ENCODE measurements at regions not wholly inside any gene's neighbourhood (a gene's known extent, or its start where the extent isn't known, plus 50 kb on each side); places are given as distances from the start of the nearest gene placed in this dataset.
A peak's percentile ranks its signal among the peaks of the same experiment; 100 is the strongest.

- TF ChIP-seq CTCF (IDR thresholded peaks at IDR 0.05; ENCODE audit: low read depth, low read length, missing control alignments) = no peak
- H3K4me3 ChIP-seq (replicated peaks; ENCODE audit: low read depth, low read length) = no peak overlapping the region
- no peak for DNase-seq (ENCODE audit: extremely low read depth, low read depth)
These were observed 371.7 kb upstream of the ADGRL2 start for GRCh38 chr1:81428998-81429397.

- H3K4me3 ChIP-seq (replicated peaks; ENCODE audit: low read depth, low read length) = no peak overlapping the region
- no peak for DNase-seq (ENCODE audit: extremely low read depth, low read depth)
- TF ChIP-seq CTCF (IDR thresholded peaks at IDR 0.05; ENCODE audit: low read depth, low read length, missing control alignments) = no peak
These were observed 375.9 kb upstream of the ADGRL2 start for GRCh38 chr1:81424816-81425215.

- H3K4me3 ChIP-seq (replicated peaks; ENCODE audit: low read depth, low read length) = no peak overlapping the region
- no peak for TF ChIP-seq CTCF (IDR thresholded peaks at IDR 0.05; ENCODE audit: low read depth, low read length, missing control alignments)
- no peak for DNase-seq (ENCODE audit: extremely low read depth, low read depth)
These were observed 376.7 kb upstream of the ADGRL2 start for GRCh38 chr1:81424061-81424460.

- no peak for TF ChIP-seq CTCF (IDR thresholded peaks at IDR 0.05; ENCODE audit: low read depth, low read length, missing control alignments)
- DNase-seq (ENCODE audit: extremely low read depth, low read depth) = no peak
- H3K4me3 ChIP-seq (replicated peaks; ENCODE audit: low read depth, low read length) = no peak overlapping the region
These were observed 380.0 kb upstream of the ADGRL2 start for GRCh38 chr1:81420760-81421159.

- peak; percentile 83 for TF ChIP-seq CTCF (IDR thresholded peaks at IDR 0.05; ENCODE audit: low read depth, low read length, missing control alignments)
- DNase-seq (ENCODE audit: extremely low read depth, low read depth) = peak; percentile 24
- no peak overlapping the region for H3K4me3 ChIP-seq (replicated peaks; ENCODE audit: low read depth, low read length)
These were observed 386.2 kb upstream of the ADGRL2 start for GRCh38 chr1:81414488-81415015.

- H3K4me3 ChIP-seq (replicated peaks; ENCODE audit: low read depth, low read length) = no peak overlapping the region
- TF ChIP-seq CTCF (IDR thresholded peaks at IDR 0.05; ENCODE audit: low read depth, low read length, missing control alignments) = no peak
- DNase-seq (ENCODE audit: extremely low read depth, low read depth) = no peak
These were observed 387.8 kb upstream of the ADGRL2 start for GRCh38 chr1:81412954-81413353.

GRCh38 chr1:81410941-81411340 is 389.8 kb upstream of the ADGRL2 start:
- no peak for DNase-seq (ENCODE audit: extremely low read depth, low read depth)
- no peak for TF ChIP-seq CTCF (IDR thresholded peaks at IDR 0.05; ENCODE audit: low read depth, low read length, missing control alignments)

More at GRCh38 chr1:81410941-81411340, 389.8 kb upstream of the ADGRL2 start:
- H3K4me3 ChIP-seq (replicated peaks; ENCODE audit: low read depth, low read length) = no peak overlapping the region
